B cell (primary cell): ENCODE measurements at regions not wholly inside any gene's neighbourhood (a gene's known extent, or its start where the extent isn't known, plus 50 kb on each side); places are given as distances from the start of the nearest gene placed in this dataset.

Experiments
- ATAC-seq: fragments of 200-7000 bp; cut with Tn5 transposase; one replicate; pipeline ENCODE4 v1.10.0; 2021; ENCODE audit warnings: low read depth, mild to moderate bottlenecking, moderate number of reproducible peaks, moderate library complexity
- CTCF ChIA-PET: fragments of 350-600 bp; sonication (Branson Sonifier 250); formaldehyde crosslinking; loops from one replicate; lab custom pipeline; 2021; ENCODE audit warnings: antibody characterized with exemption, inconsistent platforms; lab: Charles Lee
- POLR2A ChIA-PET: fragments of 350-600 bp; sonication (Branson Sonifier 250); formaldehyde crosslinking; loops from one replicate; lab custom pipeline; 2021; ENCODE audit warnings: antibody characterized with exemption; lab: Charles Lee
- DNase-seq: peaks from one replicate; pipeline ENCODE4 v3.0.0; 2013
- H2AFZ ChIP-seq: 2 replicates; pipeline ENCODE4 v1.6.1; 2012; ENCODE audit warnings: mild to moderate bottlenecking, low read depth, low read length; ENCODE audit not compliant: insufficient read depth, poor library complexity, severe bottlenecking
- H3K27ac ChIP-seq, 2 donors: 1 replicate in 1 of 2; 2 replicates in 1 of 2; pipeline ENCODE4 v1.5.1; 2012 to 2013; ENCODE audit warnings: low read length in 2 of 2, mild to moderate bottlenecking in 2 of 2, moderate library complexity in 1 of 2
- H3K27me3 ChIP-seq, 4 experiments: fragments of 200-600 bp in 1 of 4; sonication (generic) in 1 of 4; replicated peaks in 1 of 4; 1 replicate in 2 of 4; 2 replicates in 2 of 4; pipeline versions ENCODE4 v1.6.1 to v1.7.0; 2013 to 2016; ENCODE audit warnings: low read length in 3 of 4, mild to moderate bottlenecking in 2 of 4, mixed read lengths in 1 of 4, moderate library complexity in 1 of 4; ENCODE audit not compliant: insufficient read depth in 4 of 4, control insufficient read depth in 3 of 4; ENCODE audit errors: control extremely low read depth in 1 of 4
- H3K36me3 ChIP-seq, 2 experiments: replicated peaks in 1 of 2; 1 replicate in 1 of 2; 2 replicates in 1 of 2; pipeline versions ENCODE4 v1.6.1 to v1.7.1; 2013; ENCODE audit warnings: low read length in 1 of 2; ENCODE audit not compliant: insufficient read depth in 2 of 2, control insufficient read depth in 1 of 2; ENCODE audit errors: control extremely low read depth in 1 of 2, extremely low read depth in 1 of 2
- H3K4me1 ChIP-seq, 2 donors: fragments of 200-600 bp in 1 of 2; sonication (generic) in 1 of 2; 1 replicate in 1 of 2; 2 replicates in 1 of 2; pipeline versions ENCODE4 v1.5.1 to v1.6.1; 2013 to 2017; ENCODE audit warnings: low read length in 2 of 2; ENCODE audit not compliant: control insufficient read depth in 2 of 2, insufficient read depth in 2 of 2
- H3K4me2 ChIP-seq: replicated peaks from 2 replicates; pipeline ENCODE3; 2012; ENCODE audit warnings: mild to moderate bottlenecking, low read depth, low read length; ENCODE audit not compliant: poor library complexity, severe bottlenecking
- H3K4me3 ChIP-seq, 5 experiments: fragments of 200-600 bp in 1 of 5; sonication (generic) in 1 of 5; 1 replicate in 3 of 5; 2 replicates in 2 of 5; pipeline versions ENCODE4 v1.5.1 to v1.7.0; 2011 to 2016; ENCODE audit warnings: low read length in 4 of 5, mild to moderate bottlenecking in 4 of 5, low read depth in 2 of 5, control low read depth in 1 of 5, moderate library complexity in 1 of 5; ENCODE audit not compliant: insufficient read depth in 1 of 5; ENCODE audit errors: control extremely low read depth in 1 of 5, extremely low read depth in 1 of 5
- H3K79me2 ChIP-seq: fragments of 200-600 bp; sonication (generic); one replicate; pipeline ENCODE4 v1.6.0; 2016; ENCODE audit warnings: low read length; ENCODE audit not compliant: control insufficient read depth, insufficient read depth
- H3K9ac ChIP-seq: fragments of 200-600 bp; sonication (generic); 2 replicates; pipeline ENCODE4 v1.6.1; 2017; ENCODE audit warnings: mild to moderate bottlenecking, low read length, moderate library complexity
- H3K9me3 ChIP-seq, 3 donors: one replicate each; pipeline versions ENCODE4 v1.6.1 to v1.7.1; 2013; ENCODE audit warnings: low read length in 2 of 3; ENCODE audit not compliant: control insufficient read depth in 2 of 3, insufficient read depth in 1 of 3; ENCODE audit errors: control extremely low read depth in 1 of 3
- H4K20me1 ChIP-seq: 2 replicates; pipeline ENCODE4 v1.6.0; 2012; ENCODE audit warnings: mild to moderate bottlenecking, low read length; ENCODE audit not compliant: insufficient read depth, control insufficient read depth, poor library complexity, severe bottlenecking
- H3K27ac Mint-ChIP-seq: one replicate; pipeline ENCODE4 v1.8.0; 2021; ENCODE audit warnings: mixed read lengths
- H3K27me3 Mint-ChIP-seq: one replicate; pipeline ENCODE4 v1.8.0; 2021; ENCODE audit warnings: mixed read lengths
- H3K4me1 Mint-ChIP-seq: one replicate; pipeline ENCODE4 v1.8.0; 2021; ENCODE audit warnings: mixed read lengths
- H3K4me3 Mint-ChIP-seq: one replicate; pipeline ENCODE4 v1.8.0; 2021; ENCODE audit warnings: mixed read lengths
- H3K9me3 Mint-ChIP-seq: one replicate; pipeline ENCODE4 v1.8.0; 2022; ENCODE audit warnings: mixed read lengths; ENCODE audit not compliant: insufficient read depth
- CTCF ChIP-seq: fragments of 200-600 bp; IDR thresholded peaks from one replicate; pipeline ENCODE4 v1.8.0; 2022; ENCODE audit warnings: antibody characterized with exemption, mild to moderate bottlenecking
- EZH2 ChIP-seq: IDR thresholded peaks from 2 replicates; pipeline ENCODE4 v1.6.1; 2012; ENCODE audit warnings: borderline replicate concordance, low read depth, mild to moderate bottlenecking, moderate library complexity, low read length; ENCODE audit not compliant: insufficient read depth, poor library complexity, severe bottlenecking
- WGBS: methylation state at CpG from one replicate; pipeline ENCODE4 v1.1.5; 2013; ENCODE audit warnings: missing lambda C conversion rate; ENCODE audit not compliant: insufficient coverage; 5-methylcytosine and 5-hydroxymethylcytosine counted together
- intact Hi-C: fragments of 100-400 bp; cut with micrococcal nuclease; formaldehyde crosslinking; loops from one replicate; pipeline ENCODE4 v1.10.0; 2022

- Mint-ChIP-seq H3K9me3 (no peaks in the 10 kb centered on the region), H3K27me3 (no peaks in the 10 kb centered on the region), H3K4me1 (peaks cover 5% of the 10 kb centered on the region), H3K27ac (no peak overlapping the region), H3K4me3 (no peak overlapping the region)
- Histone ChIP-seq H2AFZ (no peak overlapping the region), H3K4me1 (peaks cover 4 to 6% of the 10 kb centered on the region in 2 donors), H3K36me3 (no peaks in the 10 kb centered on the region), H3K27ac (no peak overlapping the region), H4K20me1 (no peaks in the 10 kb centered on the region), H3K9ac (no peak overlapping the region), H3K27me3 (no peaks in the 10 kb centered on the region), H3K4me3 (no peak overlapping the region), H3K9me3 (no peaks in the 10 kb centered on the region), H3K79me2 (no peaks in the 10 kb centered on the region), H3K4me2 (no peak overlapping the region)
- TF ChIP-seq EZH2: no peak
- no peak for TF ChIP-seq CTCF
- ChIA-PET CTCF (no interaction called here), POLR2A (no interaction called here)
- DNase-seq (no peak), ATAC-seq (no peak)
- WGBS: 98% methylated on average over 8 of the region's 11 CpGs
- intact Hi-C loops: no loop called here
Measured at GRCh38 chr21:31449921-31450535, 106.0 kb upstream of the TIAM1 start.

GRCh38 chr21:31448496-31448895 lies 104.4 kb upstream of the TIAM1 start:
- Mint-ChIP-seq H3K9me3 (no peaks in the 10 kb centered on the region), H3K27me3 (no peaks in the 10 kb centered on the region), H3K4me1 (peaks cover 5% of the 10 kb centered on the region), H3K27ac (no peak overlapping the region), H3K4me3 (no peak overlapping the region)
- DNase-seq (no peak), ATAC-seq (no peak)
- H3K9ac ChIP-seq: no peak overlapping the region
- no peak overlapping the region for H2AFZ ChIP-seq
- H3K4me3 ChIP-seq: no peak overlapping the region
- intact Hi-C loops: no loop called here
- ChIA-PET CTCF (no interaction called here), POLR2A (no interaction called here)
- WGBS: 45% methylated on average over 2 of the region's 3 CpGs
- H3K4me1 ChIP-seq: peaks cover 4 to 6% of the 10 kb centered on the region in 2 donors
- no peaks in the 10 kb centered on the region for H3K36me3 ChIP-seq
- H3K27me3 ChIP-seq: no peaks in the 10 kb centered on the region
- no peaks in the 10 kb centered on the region for H3K9me3 ChIP-seq
- no peak overlapping the region for H3K4me2 ChIP-seq
- H3K79me2 ChIP-seq: no peaks in the 10 kb centered on the region
- H3K27ac ChIP-seq: no peak overlapping the region
- no peak for TF ChIP-seq EZH2
- H4K20me1 ChIP-seq: no peaks in the 10 kb centered on the region
